GM12878 (cell line): ENCODE measurements at regions not wholly inside any gene's neighbourhood (a gene's known extent, or its start where the extent isn't known, plus 50 kb on each side); places are given as distances from the start of the nearest gene placed in this dataset.

Source experiments
- ATAC-seq: fragments of 200-7000 bp; cut with Tn5 transposase; 3 replicates; pipeline ENCODE4 v1.9.1; 2020; ENCODE audit warnings: mild to moderate bottlenecking, moderate library complexity
- BruUV-seq: library from RNA; stranded (reverse); fragments of 400-500 nt; replicated peaks from 2 replicates; lab custom pipeline; 2021; lab: Mats Ljungman, UMichigan
- CTCF ChIA-PET: fragments of 300-600 bp; sonication (Branson Sonifier 250); formaldehyde crosslinking; extraction: SDS; loops from one replicate; lab custom pipeline; 2021; ENCODE audit warnings: inconsistent platforms; lab: Yijun Ruan, JAX
- POLR2A ChIA-PET: fragments of 350-600 bp; formaldehyde crosslinking; extraction: SDS; loops from one replicate; lab custom pipeline; 2021; ENCODE audit warnings: inconsistent platforms; lab: Charles Lee
- RAD21 ChIA-PET: fragments of 300-600 bp; sonication (Branson Sonifier 250); formaldehyde crosslinking; loops from one replicate; lab custom pipeline; 2023; ENCODE audit warnings: antibody characterized with exemption; ENCODE audit not compliant: unreplicated experiment; lab: Charles Lee
- SMC1A ChIA-PET: fragments of 300-600 bp; sonication (Branson Sonifier 250); formaldehyde crosslinking; loops from one replicate; lab custom pipeline; 2023; ENCODE audit not compliant: unreplicated experiment, uncharacterized antibody; lab: Charles Lee
- DNase-seq: peaks from one replicate; pipeline ENCODE4 v3.0.0-alpha.2; 2011; ENCODE audit warnings: low read depth, low spot score
- FAIRE-seq: peaks from 3 replicates; lab custom pipeline; 2011; peaks lifted over from hg19 to GRCh38; lab: Jason Lieb, UNC
- H2AFZ ChIP-seq: 2 replicates; pipeline ENCODE4 v1.6.0; 2011; ENCODE audit warnings: low read depth, low read length, control low read depth; ENCODE audit not compliant: control insufficient read depth
- H3K27ac ChIP-seq: 2 replicates; pipeline ENCODE4 v1.5.1; 2011; ENCODE audit warnings: control low read depth; ENCODE audit not compliant: control insufficient read depth, insufficient read depth
- H3K27me3 ChIP-seq, 2 experiments: replicated peaks in 1 of 2; 2 replicates each; pipeline versions ENCODE4 v1.6.0 to v1.6.1; 2011; ENCODE audit warnings: low read length in 1 of 2; ENCODE audit not compliant: control insufficient read depth in 2 of 2, insufficient read depth in 2 of 2
- H3K36me3 ChIP-seq, 2 experiments: 2 replicates each; pipeline ENCODE4 v1.5.1; 2011; ENCODE audit warnings: low read length in 1 of 2; ENCODE audit not compliant: control insufficient read depth in 2 of 2, insufficient read depth in 2 of 2
- H3K4me1 ChIP-seq: 2 replicates; pipeline ENCODE4 v1.6.1; 2011; ENCODE audit warnings: mild to moderate bottlenecking, low read length, moderate library complexity, mixed read lengths; ENCODE audit not compliant: control insufficient read depth, insufficient read depth
- H3K4me2 ChIP-seq: 2 replicates; pipeline ENCODE4 v1.6.0; 2011; ENCODE audit warnings: control low read depth; ENCODE audit not compliant: control insufficient read depth, insufficient read depth
- H3K4me3 ChIP-seq: fragments of 200-600 bp; sonication (generic); 2 replicates; pipeline ENCODE4 v1.5.1; 2016
- H3K79me2 ChIP-seq: 2 replicates; pipeline ENCODE4 v1.6.0; 2011; ENCODE audit warnings: low read length; ENCODE audit not compliant: control insufficient read depth, insufficient read depth
- H3K9ac ChIP-seq: 2 replicates; pipeline ENCODE4 v1.8.0; 2011; ENCODE audit warnings: low read length, control low read depth, mixed read lengths; ENCODE audit not compliant: control insufficient read depth, insufficient read depth
- H3K9me3 ChIP-seq: replicated peaks from 3 replicates; pipeline ENCODE4 v1.5.1; 2011; ENCODE audit warnings: mild to moderate bottlenecking, low read length; ENCODE audit not compliant: control insufficient read depth, insufficient read depth
- H4K20me1 ChIP-seq: 2 replicates; pipeline ENCODE4 v1.6.0; 2011; ENCODE audit not compliant: control insufficient read depth, insufficient read depth
- ATF7 ChIP-seq: fragments of 450-650 bp; IDR thresholded peaks from 2 replicates; pipeline ENCODE4 v1.6.1; 2016; ENCODE audit warnings: low read depth, mild to moderate bottlenecking
- CBX5 ChIP-seq: sonication (generic); IDR thresholded peaks from 2 replicates; pipeline ENCODE4 v1.6.1; 2016; ENCODE audit warnings: low read depth, moderate library complexity, mild to moderate bottlenecking, inconsistent platforms
- IKZF1 ChIP-seq: fragments of 450-650 bp; conservative IDR thresholded peaks from 2 replicates; pipeline ENCODE4 v1.6.1; 2017; ENCODE audit warnings: antibody characterized with exemption, mild to moderate bottlenecking
- MYC ChIP-seq: IDR thresholded peaks from 2 replicates; pipeline ENCODE4 v1.6.1; 2011; ENCODE audit warnings: mild to moderate bottlenecking, low read length, moderate library complexity, inconsistent platforms; ENCODE audit not compliant: insufficient read depth, insufficient replicate concordance, insufficient read length, severe bottlenecking
- NFIC ChIP-seq: IDR thresholded peaks from 2 replicates; pipeline ENCODE4 v1.6.1; 2012; ENCODE audit warnings: low read depth, mild to moderate bottlenecking, inconsistent platforms, low read length, moderate library complexity
- RAD51 ChIP-seq: fragments of 450-650 bp; IDR thresholded peaks from 2 replicates; pipeline ENCODE4 v1.6.1; 2016; ENCODE audit warnings: moderate library complexity, mild to moderate bottlenecking, inconsistent platforms
- RBBP5 ChIP-seq: fragments of 200-600 bp; sonication (generic); conservative IDR thresholded peaks from 2 replicates; pipeline ENCODE4 v1.6.1; 2016
- SMAD5 ChIP-seq: IDR thresholded peaks from 2 replicates; pipeline ENCODE4 v1.6.1; 2016; ENCODE audit warnings: antibody characterized with exemption, low read depth
- ZNF687 ChIP-seq: fragments of 450-650 bp; IDR thresholded peaks from 2 replicates; pipeline ENCODE4 v1.6.1; 2017; ENCODE audit warnings: mild to moderate bottlenecking, moderate library complexity
- WGBS: methylation state at CpG from one replicate; pipeline ENCODE4 v1.1.6; 2016; ENCODE audit warnings: low lambda C conversion rate; ENCODE audit not compliant: insufficient replicate concordance, insufficient coverage; ENCODE audit errors: missing lambda C conversion rate; 5-methylcytosine and 5-hydroxymethylcytosine counted together
- in situ Hi-C: fragments of 300-500 bp; cut with MboI; formaldehyde crosslinking; loops from 9 replicates; pipeline ENCODE4 v1.14.3; 2018; ENCODE audit warnings: mixed read lengths
- intact Hi-C: fragments of 100-400 bp; cut with micrococcal nuclease; formaldehyde crosslinking; loops from one replicate; pipeline ENCODE4 v1.14.2; 2022; ENCODE audit not compliant: unreplicated experiment

DNA sequence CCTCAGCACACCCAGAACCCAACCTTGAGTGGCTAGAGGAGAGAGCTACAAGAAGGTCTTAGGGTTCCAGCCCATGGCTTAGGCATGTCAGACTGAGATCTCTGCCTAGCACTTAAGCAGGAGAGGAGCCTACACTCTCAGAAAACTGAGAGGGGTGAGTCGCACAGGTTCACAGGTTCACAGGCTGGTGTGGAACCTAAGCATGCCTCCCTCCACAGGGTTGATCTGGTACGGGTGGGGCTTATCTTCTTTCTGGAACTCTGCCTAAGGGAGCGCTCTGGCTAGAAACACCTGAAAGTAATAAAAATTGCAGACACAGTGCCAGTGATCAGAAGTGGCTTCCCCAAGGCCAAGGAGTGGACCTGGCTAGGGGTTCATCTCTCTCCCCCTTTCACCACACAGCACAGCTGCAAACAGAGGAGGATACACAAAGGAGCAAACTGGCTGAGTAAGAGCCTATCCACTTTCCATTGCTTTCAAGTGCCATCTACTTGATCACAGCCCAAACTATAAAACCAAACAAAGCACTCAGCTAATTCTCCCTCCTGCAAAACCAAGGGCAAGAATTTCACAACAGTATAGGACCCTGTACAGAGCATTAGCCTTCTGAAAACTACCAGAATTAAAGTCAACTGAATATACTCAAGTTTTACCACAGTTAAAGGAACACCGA is 481.9 kb upstream of the SETBP1 start:
- DNase-seq: no peak
- Histone ChIP-seq H2AFZ (no peak overlapping the region), H3K4me1 (no peaks in the 10 kb centered on the region), H3K9ac (no peak overlapping the region), H3K27me3 (no peaks in the 10 kb centered on the region), H3K9me3 (no peaks in the 10 kb centered on the region), H3K4me2 (no peak overlapping the region), H3K79me2 (no peaks in the 10 kb centered on the region), H3K36me3 (no peaks in the 10 kb centered on the region), H3K27ac (no peak overlapping the region), H4K20me1 (no peaks in the 10 kb centered on the region), H3K4me3 (no peak overlapping the region)
- ChIA-PET RAD21 (no interaction called here), SMC1A (no interaction called here), CTCF (interaction anchor here (0.7 kb wide), 1 partner anchor 45 kb away, joined by 3 read pairs; no protein-coding TSS in a partner anchor), POLR2A (no interaction called here)
- BruUV-seq: no TSS peak
- in situ Hi-C loops: no loop called here
- TF ChIP-seq ATF7 (no peak), MYC (no peak), RAD51 (no peak), RBBP5 (no peak), SMAD5 (no peak), CBX5 (no peak), IKZF1 (no peak), NFIC (no peak), ZNF687 (no peak)
- FAIRE-seq: no peak
- 27% methylated on average over 4 of the region's 4 CpGs for WGBS
- ATAC-seq: no peak
- intact Hi-C loops: no loop called here
